Mucosa of stomach (tissue), 1 donor: ENCODE measurements at regions not wholly inside any gene's neighbourhood (a gene's known extent, or its start where the extent isn't known, plus 50 kb on each side); places are given as distances from the start of the nearest gene placed in this dataset.

Experiments
- H3K27me3 ChIP-seq: one replicate; pipeline ENCODE4 v1.7.0; 2013; ENCODE audit warnings: mild to moderate bottlenecking, low read length; ENCODE audit not compliant: control insufficient read depth, insufficient read depth
- H3K36me3 ChIP-seq: one replicate; pipeline ENCODE4 v1.7.0; 2013; ENCODE audit warnings: low read length; ENCODE audit not compliant: control insufficient read depth, insufficient read depth
- H3K4me1 ChIP-seq: one replicate; pipeline ENCODE4 v1.7.0; 2013; ENCODE audit warnings: mild to moderate bottlenecking, low read length; ENCODE audit not compliant: control insufficient read depth, insufficient read depth
- H3K4me3 ChIP-seq: one replicate; pipeline ENCODE4 v1.7.0; 2013; ENCODE audit warnings: low read length
- H3K9ac ChIP-seq: one replicate; pipeline ENCODE4 v1.7.0; 2013; ENCODE audit warnings: mild to moderate bottlenecking, low read length, moderate library complexity
- H3K9me3 ChIP-seq: one replicate; pipeline ENCODE4 v1.7.0; 2013; ENCODE audit warnings: mild to moderate bottlenecking, low read length, moderate library complexity; ENCODE audit not compliant: control insufficient read depth
- donor health status: Pancreatic carcinoma.

DNA sequence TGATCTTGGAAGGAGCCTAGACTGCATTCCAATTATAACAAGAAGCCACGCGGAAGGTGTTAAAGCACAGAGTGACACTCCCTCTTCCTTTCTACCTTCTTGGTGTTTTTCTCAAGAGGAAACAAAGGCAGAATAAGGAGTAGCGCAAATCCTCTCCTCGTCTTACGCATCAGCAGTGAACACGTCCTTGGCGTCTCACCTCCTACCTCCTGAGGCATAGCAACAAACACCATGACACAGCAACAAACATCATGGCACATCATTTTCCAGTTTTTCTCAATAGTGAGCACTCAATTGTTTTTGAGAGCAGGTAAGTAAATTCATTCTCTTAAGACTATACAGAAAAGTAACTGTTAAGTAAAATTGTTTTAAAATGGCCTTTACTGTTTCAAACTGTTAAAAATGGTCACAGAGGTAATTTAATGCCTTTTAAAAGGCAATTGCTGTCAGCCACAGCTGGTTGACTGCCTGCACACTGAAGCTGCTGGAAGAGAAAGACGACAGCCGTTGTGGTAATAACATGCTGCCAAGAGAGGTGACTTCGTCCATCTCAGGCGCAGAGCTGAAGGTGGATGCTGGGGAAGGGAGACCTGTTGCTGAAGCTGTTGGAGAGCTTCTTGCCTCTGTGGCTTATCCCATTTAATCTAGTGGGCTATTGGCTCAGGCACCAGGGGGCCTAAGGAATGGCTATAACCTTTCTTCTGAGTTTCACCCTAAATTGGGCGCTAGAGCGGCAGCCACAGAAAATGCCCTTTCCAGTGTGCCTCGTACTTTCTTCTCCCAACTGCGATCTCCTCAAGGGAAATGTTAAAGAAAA lies 703.7 kb downstream of the UQCRFS1 start:
- H3K9me3 ChIP-seq, result no peaks in the 10 kb centered on the region
- H3K36me3 ChIP-seq, result no peaks in the 10 kb centered on the region
- no peak overlapping the region for H3K9ac ChIP-seq
- H3K4me3 ChIP-seq, result no peak overlapping the region
- no peaks in the 10 kb centered on the region for H3K27me3 ChIP-seq
- no peaks in the 10 kb centered on the region for H3K4me1 ChIP-seq

DNA sequence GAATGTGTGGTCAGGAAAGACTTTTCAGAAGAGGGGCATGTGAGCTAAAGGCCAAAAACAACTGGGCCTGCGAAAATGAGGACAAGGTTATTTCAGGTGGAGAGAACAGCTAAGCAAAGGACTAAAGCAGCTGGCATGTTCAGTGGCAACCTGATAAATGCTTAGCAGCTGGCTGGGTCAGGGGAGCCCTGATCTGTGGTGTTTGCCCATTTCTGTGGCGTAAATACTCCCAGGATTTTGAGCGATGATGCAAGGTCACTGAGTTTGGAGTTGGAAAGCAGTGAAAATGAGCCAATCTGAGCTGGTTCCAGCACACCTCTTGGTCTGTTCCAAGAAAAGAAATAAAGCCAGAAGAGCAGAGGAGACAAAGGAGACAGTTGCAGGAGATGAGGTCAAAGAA lies 704.3 kb downstream of the UQCRFS1 start:
- H3K36me3 ChIP-seq, result no peaks in the 10 kb centered on the region
- H3K9ac ChIP-seq, result no peak overlapping the region
- H3K9me3 ChIP-seq, result no peaks in the 10 kb centered on the region
- H3K27me3 ChIP-seq, result no peaks in the 10 kb centered on the region
- H3K4me1 ChIP-seq, result no peaks in the 10 kb centered on the region
- no peak overlapping the region for H3K4me3 ChIP-seq

GRCh38 chr19:28505933-28506332 lies 707.0 kb downstream of the UQCRFS1 start:
- Histone ChIP-seq H3K27me3 (no peaks in the 10 kb centered on the region), H3K36me3 (no peaks in the 10 kb centered on the region), H3K9me3 (no peaks in the 10 kb centered on the region), H3K9ac (no peak overlapping the region), H3K4me3 (no peak overlapping the region), H3K4me1 (no peaks in the 10 kb centered on the region)

- no peaks in the 10 kb centered on the region for H3K36me3 ChIP-seq
- no peaks in the 10 kb centered on the region for H3K4me1 ChIP-seq
- no peak overlapping the region for H3K4me3 ChIP-seq
Measured at GRCh38 chr19:28505134-28505533, 707.8 kb downstream of the UQCRFS1 start.

GRCh38 chr19:28504727-28505126 lies 708.2 kb downstream of the UQCRFS1 start:
- H3K4me1 ChIP-seq, result no peaks in the 10 kb centered on the region
- H3K4me3 ChIP-seq, result no peak overlapping the region
- no peaks in the 10 kb centered on the region for H3K36me3 ChIP-seq
- H3K27me3 ChIP-seq, result no peaks in the 10 kb centered on the region
- no peak overlapping the region for H3K9ac ChIP-seq
- H3K9me3 ChIP-seq, result no peaks in the 10 kb centered on the region

More at GRCh38 chr19:28505134-28505533, 707.8 kb downstream of the UQCRFS1 start:
- Histone ChIP-seq H3K9me3 (no peaks in the 10 kb centered on the region), H3K27me3 (no peaks in the 10 kb centered on the region), H3K9ac (no peak overlapping the region)

- H3K9me3 ChIP-seq, result no peaks in the 10 kb centered on the region
- H3K4me1 ChIP-seq, result no peaks in the 10 kb centered on the region
- no peak overlapping the region for H3K4me3 ChIP-seq
- no peak overlapping the region for H3K9ac ChIP-seq
- H3K36me3 ChIP-seq, result no peaks in the 10 kb centered on the region
- no peaks in the 10 kb centered on the region for H3K27me3 ChIP-seq
Measured at GRCh38 chr19:28504139-28504538, 708.8 kb downstream of the UQCRFS1 start.

GRCh38 chr19:28502879-28503734 lies 709.8 kb downstream of the UQCRFS1 start:
- Histone ChIP-seq H3K4me1 (no peaks in the 10 kb centered on the region), H3K9ac (no peak overlapping the region), H3K9me3 (no peaks in the 10 kb centered on the region), H3K4me3 (no peak overlapping the region), H3K36me3 (no peaks in the 10 kb centered on the region), H3K27me3 (no peaks in the 10 kb centered on the region)

DNA sequence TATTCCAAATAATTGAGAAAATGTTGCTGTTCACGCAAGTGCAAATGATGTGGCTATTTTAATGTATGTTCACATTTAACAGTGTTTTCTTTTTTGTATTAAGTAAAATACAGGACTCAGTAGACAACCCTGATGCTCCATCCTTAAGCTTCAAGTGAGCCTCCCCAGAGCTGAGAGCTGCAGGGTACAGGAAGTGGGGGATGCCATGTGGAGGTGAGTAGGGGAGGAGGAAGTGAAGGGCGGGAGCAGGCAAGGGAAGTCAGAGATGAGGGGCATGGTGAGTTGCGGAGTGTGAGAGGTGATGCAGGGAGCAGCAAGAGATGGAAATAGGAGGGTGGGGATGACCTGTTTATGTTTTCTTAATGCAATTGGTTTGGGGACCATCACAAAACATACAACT lies 711.0 kb downstream of the UQCRFS1 start:
- Histone ChIP-seq H3K4me3 (no peak overlapping the region), H3K9ac (no peak overlapping the region), H3K4me1 (no peaks in the 10 kb centered on the region), H3K27me3 (no peaks in the 10 kb centered on the region), H3K36me3 (no peaks in the 10 kb centered on the region), H3K9me3 (no peaks in the 10 kb centered on the region)

GRCh38 chr19:28500982-28501630 lies 711.8 kb downstream of the UQCRFS1 start:
- no peaks in the 10 kb centered on the region for H3K27me3 ChIP-seq
- no peaks in the 10 kb centered on the region for H3K9me3 ChIP-seq

DNA sequence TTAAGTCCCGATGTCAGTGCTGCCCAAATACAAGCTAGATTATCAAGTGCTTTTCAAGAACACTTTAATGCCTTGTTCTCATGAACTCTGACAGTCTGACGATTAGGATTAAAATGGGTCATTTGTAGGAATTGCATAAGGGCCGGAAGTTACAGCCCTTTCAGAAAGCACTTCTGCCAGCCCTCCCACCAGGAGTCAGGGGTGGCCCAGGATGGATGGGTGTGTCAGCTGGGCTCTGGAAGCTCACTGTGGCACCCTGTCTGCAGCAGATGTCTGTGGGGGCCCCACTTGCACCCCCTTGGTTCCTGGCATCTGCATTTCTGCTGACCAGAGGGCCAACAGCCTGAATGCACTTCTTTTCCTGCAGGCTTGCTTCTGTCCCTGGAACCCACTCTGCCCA lies 712.7 kb downstream of the UQCRFS1 start:
- H3K27me3 ChIP-seq, result no peaks in the 10 kb centered on the region
- H3K36me3 ChIP-seq, result no peaks in the 10 kb centered on the region
- H3K4me1 ChIP-seq, result no peaks in the 10 kb centered on the region
- no peaks in the 10 kb centered on the region for H3K9me3 ChIP-seq
- no peak overlapping the region for H3K9ac ChIP-seq
- no peak overlapping the region for H3K4me3 ChIP-seq

More at GRCh38 chr19:28500982-28501630, 711.8 kb downstream of the UQCRFS1 start:
- Histone ChIP-seq H3K4me1 (no peaks in the 10 kb centered on the region), H3K9ac (no peak overlapping the region), H3K4me3 (no peak overlapping the region), H3K36me3 (no peaks in the 10 kb centered on the region)

GRCh38 chr19:28498404-28498976 lies 714.5 kb downstream of the UQCRFS1 start:
- no peaks in the 10 kb centered on the region for H3K4me1 ChIP-seq
- no peaks in the 10 kb centered on the region for H3K36me3 ChIP-seq
- H3K9me3 ChIP-seq, result no peaks in the 10 kb centered on the region
- H3K9ac ChIP-seq, result no peak overlapping the region
- no peaks in the 10 kb centered on the region for H3K27me3 ChIP-seq
- H3K4me3 ChIP-seq, result no peak overlapping the region
